Mesothelial cell of epicardium (in vitro differentiated cells): ENCODE measurements at regions not wholly inside any gene's neighbourhood (a gene's known extent, or its start where the extent isn't known, plus 50 kb on each side); places are given as distances from the start of the nearest gene placed in this dataset.

Experiments used
- DNase-seq, 2 experiments: peaks; one replicate each; pipeline ENCODE4 v3.0.0; 2021; ENCODE audit warnings: low spot score in 2 of 2; ENCODE audit not compliant: unreplicated experiment in 2 of 2
- H3K27ac Mint-ChIP-seq: 2 replicates; pipeline ENCODE4 v1.8.0; 2021; ENCODE audit warnings: mixed read lengths
- H3K27me3 Mint-ChIP-seq: 2 replicates; pipeline ENCODE4 v1.8.0; 2021; ENCODE audit warnings: low read depth, mixed read lengths
- H3K36me3 Mint-ChIP-seq: 2 replicates; pipeline ENCODE4 v1.8.0; 2021; ENCODE audit warnings: mixed read lengths
- H3K4me1 Mint-ChIP-seq: 2 replicates; pipeline ENCODE4 v1.8.0; 2021; ENCODE audit warnings: mixed read lengths
- H3K4me3 Mint-ChIP-seq: 2 replicates; pipeline ENCODE4 v1.8.0; 2021; ENCODE audit warnings: mild to moderate bottlenecking, moderate library complexity, mixed read lengths
- H3K9me3 Mint-ChIP-seq: 2 replicates; pipeline ENCODE4 v1.8.0; 2021; ENCODE audit warnings: mixed read lengths
- CTCF ChIP-seq: fragments of 200-600 bp; sonication (generic); IDR thresholded peaks from one replicate; pipeline ENCODE4 v1.5.0; 2021; ENCODE audit warnings: antibody characterized with exemption; ENCODE audit not compliant: unreplicated experiment

- Mint-ChIP-seq H3K27me3 (peaks cover 16% of the 10 kb centered on the region), H3K36me3 (peaks cover 15% of the 10 kb centered on the region), H3K9me3 (peaks cover 38% of the 10 kb centered on the region), H3K4me3 (no peak overlapping the region), H3K27ac (no peak overlapping the region), H3K4me1 (peaks cover 14% of the 10 kb centered on the region)
- TF ChIP-seq CTCF = no peak
- DNase-seq = no peak
These were observed 147.5 kb upstream of the FBXL17 start for GRCh38 chr5:108529381-108529780.

GRCh38 chr5:108528655-108529054 is 146.8 kb upstream of the FBXL17 start:
- H3K27me3 Mint-ChIP-seq = peaks cover 16% of the 10 kb centered on the region
- peaks cover 15% of the 10 kb centered on the region for H3K36me3 Mint-ChIP-seq
- TF ChIP-seq CTCF = no peak
- H3K27ac Mint-ChIP-seq = no peak overlapping the region
- peaks cover 17% of the 10 kb centered on the region for H3K4me1 Mint-ChIP-seq
- DNase-seq = no peak
- H3K4me3 Mint-ChIP-seq = no peak overlapping the region
- H3K9me3 Mint-ChIP-seq = peaks cover 38% of the 10 kb centered on the region

GRCh38 chr5:108524564-108524963 is 142.7 kb upstream of the FBXL17 start:
- Mint-ChIP-seq H3K27me3 (peaks cover 7% of the 10 kb centered on the region), H3K4me1 (peaks cover 2% of the 10 kb centered on the region), H3K4me3 (no peak overlapping the region), H3K9me3 (peaks cover 22% of the 10 kb centered on the region), H3K27ac (no peak overlapping the region), H3K36me3 (peaks cover 11% of the 10 kb centered on the region)
- no peak for TF ChIP-seq CTCF
- DNase-seq = no peak

GRCh38 chr5:108523360-108523759 is 141.5 kb upstream of the FBXL17 start:
- Mint-ChIP-seq H3K36me3 (peaks cover 11% of the 10 kb centered on the region), H3K27ac (no peak overlapping the region), H3K4me3 (no peak overlapping the region), H3K27me3 (peaks cover 7% of the 10 kb centered on the region), H3K9me3 (peaks cover 18% of the 10 kb centered on the region), H3K4me1 (peaks cover 2% of the 10 kb centered on the region)
- DNase-seq = no peak
- TF ChIP-seq CTCF = no peak

GRCh38 chr5:108521841-108522506 is 140.1 kb upstream of the FBXL17 start:
- TF ChIP-seq CTCF = peak; percentile 54
- H3K27ac Mint-ChIP-seq = no peak overlapping the region
- DNase-seq = no peak
- H3K36me3 Mint-ChIP-seq = peaks cover 6% of the 10 kb centered on the region
- peaks cover 13% of the 10 kb centered on the region for H3K9me3 Mint-ChIP-seq
- H3K27me3 Mint-ChIP-seq = peaks cover 10% of the 10 kb centered on the region
- H3K4me3 Mint-ChIP-seq = no peak overlapping the region
- H3K4me1 Mint-ChIP-seq = peaks cover 2% of the 10 kb centered on the region
